GM23338 (cell line): ENCODE measurements at regions not wholly inside any gene's neighbourhood (a gene's known extent, or its start where the extent isn't known, plus 50 kb on each side); places are given as distances from the start of the nearest gene placed in this dataset.
A peak's percentile ranks its signal among the peaks of the same experiment; 100 is the strongest.

ENCODE experiments used
- ATAC-seq: fragments of 200-7000 bp; cut with Tn5 transposase; 3 replicates; pipeline ENCODE4 v1.9.1; 2020
- DNase-seq: peaks from one replicate; pipeline ENCODE4 v3.0.0-alpha.2; 2015; ENCODE audit warnings: low spot score
- H2AFZ ChIP-seq: fragments of 200-600 bp; sonication (generic); 2 replicates; pipeline ENCODE4 v1.8.0; 2016; ENCODE audit warnings: antibody characterized with exemption, mild to moderate bottlenecking, moderate library complexity
- H3F3A ChIP-seq: fragments of 200-600 bp; sonication (generic); replicated peaks from 2 replicates; pipeline ENCODE4 v1.8.0; 2017; ENCODE audit warnings: antibody characterized with exemption, mixed run types, low read depth
- H3K27ac ChIP-seq: fragments of 200-600 bp; sonication (generic); 2 replicates; pipeline ENCODE4 v1.6.1; 2016; ENCODE audit warnings: low read depth
- H3K27me3 ChIP-seq: fragments of 200-600 bp; sonication (generic); 2 replicates; pipeline ENCODE4 v1.8.0; 2016; ENCODE audit warnings: mild to moderate bottlenecking, mixed run types, moderate library complexity; ENCODE audit not compliant: insufficient read depth
- H3K36me3 ChIP-seq: fragments of 200-600 bp; sonication (generic); 2 replicates; pipeline ENCODE4 v1.8.0; 2016; ENCODE audit warnings: mild to moderate bottlenecking; ENCODE audit not compliant: insufficient read depth
- H3K4me1 ChIP-seq: fragments of 200-600 bp; sonication (generic); 2 replicates; pipeline ENCODE4 v1.8.0; 2016; ENCODE audit warnings: mild to moderate bottlenecking, moderate library complexity; ENCODE audit not compliant: insufficient read depth
- H3K4me2 ChIP-seq: fragments of 200-600 bp; sonication (generic); 2 replicates; pipeline ENCODE4 v1.7.1; 2017; ENCODE audit warnings: mixed run types
- H3K4me3 ChIP-seq: fragments of 200-600 bp; sonication (generic); 2 replicates; pipeline ENCODE4 v1.6.1; 2016; ENCODE audit warnings: mixed run types
- H3K79me2 ChIP-seq: fragments of 200-600 bp; sonication (generic); replicated peaks from 2 replicates; pipeline ENCODE4 v1.8.0; 2017; ENCODE audit warnings: mild to moderate bottlenecking; ENCODE audit not compliant: insufficient read depth
- H3K9me2 ChIP-seq: fragments of 200-600 bp; sonication (generic); 2 replicates; pipeline ENCODE4 v1.8.0; 2017; ENCODE audit not compliant: insufficient read depth
- H4K20me1 ChIP-seq: fragments of 200-600 bp; sonication (generic); replicated peaks from 2 replicates; pipeline ENCODE4 v1.8.0; 2017; ENCODE audit warnings: mild to moderate bottlenecking; ENCODE audit not compliant: insufficient read depth
- H3K27ac Mint-ChIP-seq: 2 replicates; pipeline ENCODE4 v1.8.0; 2020; ENCODE audit warnings: inconsistent platforms, mild to moderate bottlenecking, moderate library complexity, mixed read lengths
- H3K27me3 Mint-ChIP-seq: 3 replicates; pipeline ENCODE4 v1.8.0; 2022; ENCODE audit warnings: low read depth, mild to moderate bottlenecking, moderate library complexity, mixed read lengths, inconsistent platforms; ENCODE audit not compliant: insufficient read depth, poor library complexity
- H3K36me3 Mint-ChIP-seq: 3 replicates; pipeline ENCODE4 v1.8.0; 2021; ENCODE audit warnings: low read depth, mild to moderate bottlenecking, inconsistent platforms, moderate library complexity, mixed read lengths
- H3K4me1 Mint-ChIP-seq: 3 replicates; pipeline ENCODE4 v1.8.0; 2020; ENCODE audit warnings: mild to moderate bottlenecking, inconsistent platforms, mixed read lengths
- H3K4me3 Mint-ChIP-seq: 3 replicates; pipeline ENCODE4 v1.8.0; 2021; ENCODE audit warnings: moderate library complexity, mild to moderate bottlenecking, inconsistent platforms, mixed read lengths
- H3K9me3 Mint-ChIP-seq: 3 replicates; pipeline ENCODE4 v1.8.0; 2020; ENCODE audit warnings: moderate library complexity, mild to moderate bottlenecking, inconsistent platforms, mixed read lengths
- CREB1 ChIP-seq: fragments of 250-450 bp; sonication (Bioruptor Pico); IDR thresholded peaks from 2 replicates; pipeline ENCODE4 v1.5.0; 2020; ENCODE audit warnings: low read depth, mild to moderate bottlenecking, moderate library complexity
- CTCF ChIP-seq, 2 experiments: fragments of 200-600 bp in 1 of 2; sonication (generic) in 1 of 2; conservative IDR thresholded peaks; 2 replicates each; pipeline versions ENCODE4 v1.5.1 to v1.6.1; 2016 to 2017; ENCODE audit warnings: antibody characterized with exemption in 2 of 2, low read depth in 2 of 2, mild to moderate bottlenecking in 2 of 2, moderate library complexity in 1 of 2
- ETS1 ChIP-seq: IDR thresholded peaks from 2 replicates; pipeline ENCODE4 v1.6.1; 2016; ENCODE audit warnings: antibody characterized with exemption
- EZH2phosphoT487 ChIP-seq: fragments of 200-600 bp; sonication (generic); IDR thresholded peaks from one replicate; pipeline ENCODE4 v1.8.1; 2018; ENCODE audit warnings: antibody characterized with exemption; ENCODE audit not compliant: unreplicated experiment
- JUNB ChIP-seq: IDR thresholded peaks from one replicate; pipeline ENCODE4 v1.6.1; 2016; ENCODE audit warnings: antibody characterized with exemption; ENCODE audit not compliant: unreplicated experiment
- ZNF331 ChIP-seq: fragments of 250-450 bp; sonication (Bioruptor Pico); IDR thresholded peaks from 2 replicates; pipeline ENCODE4 v1.5.0; 2020; ENCODE audit warnings: low read depth, mild to moderate bottlenecking, moderate library complexity
- ZNF462 ChIP-seq: fragments of 250-450 bp; sonication (Bioruptor Pico); IDR thresholded peaks from 2 replicates; pipeline ENCODE4 v1.5.0; 2020; ENCODE audit warnings: mild to moderate bottlenecking, moderate library complexity

- H3K27me3 ChIP-seq: no peaks in the 10 kb centered on the region
- H3K27ac ChIP-seq: no peak overlapping the region
- peak; percentile 75 for DNase-seq
- no peak overlapping the region for H2AFZ ChIP-seq
- no peaks in the 10 kb centered on the region for H3F3A ChIP-seq
- no peaks in the 10 kb centered on the region for H3K79me2 ChIP-seq
- Mint-ChIP-seq H3K27me3 (no peaks in the 10 kb centered on the region), H3K4me3 (no peak overlapping the region), H3K9me3 (no peaks in the 10 kb centered on the region; the same call in 2 of the 3 replicates), H3K36me3 (no peaks in the 10 kb centered on the region), H3K4me1 (peaks cover 9% of the 10 kb centered on the region; the same call in 1 of the 3 replicates), H3K27ac (no peak overlapping the region)
- H3K4me2 ChIP-seq: no peak overlapping the region
- H3K9me2 ChIP-seq: peaks cover 2% of the 10 kb centered on the region; the same call in 1 of the 2 replicates
- peak; percentile 56 for ATAC-seq
- no peaks in the 10 kb centered on the region for H4K20me1 ChIP-seq
- H3K4me1 ChIP-seq: no peaks in the 10 kb centered on the region
- no peak for TF ChIP-seq CREB1 (CRISPR knock-in tag)
- no peak for TF ChIP-seq ETS1
- no peak for TF ChIP-seq JUNB
- no peak for TF ChIP-seq ZNF331 (CRISPR knock-in tag)
- TF ChIP-seq EZH2phosphoT487: no peak
- no peak for TF ChIP-seq ZNF462 (CRISPR knock-in tag)
- TF ChIP-seq CTCF (conservative IDR thresholded peaks at IDR 0.05; ENCODE audit: low read depth in 2 of 2): peak; percentile 79 to 83
- no peaks in the 10 kb centered on the region for H3K36me3 ChIP-seq
- H3K4me3 ChIP-seq: no peak overlapping the region
These were observed 199.5 kb upstream of the LMCD1 start for GRCh38 chr3:8301977-8302735.
